T-helper 17 cell (primary cell): ENCODE measurements at regions not wholly inside any gene's neighbourhood (a gene's known extent, or its start where the extent isn't known, plus 50 kb on each side); places are given as distances from the start of the nearest gene placed in this dataset.

Source experiments
- ATAC-seq: fragments of 150-1000 bp; cut with Tn5 transposase; 2 replicates; pipeline ENCODE4 v1.10.0; 2021; ENCODE audit warnings: mild to moderate bottlenecking, moderate library complexity
- DNase-seq, 3 donors: peaks; one replicate each; pipeline versions ENCODE4 v3.0.0 to v3.0.0-alpha.2; 2020 to 2021
- H3K9me3 ChIP-seq: one replicate; pipeline ENCODE4 v1.7.0; 2013; ENCODE audit warnings: low read length, mild to moderate bottlenecking; ENCODE audit not compliant: control insufficient read depth, poor library complexity, severe bottlenecking
- H3K27ac Mint-ChIP-seq: one replicate; pipeline ENCODE4 v1.8.0; 2022; ENCODE audit warnings: mild to moderate bottlenecking, moderate library complexity, mixed read lengths
- H3K27me3 Mint-ChIP-seq: one replicate; pipeline ENCODE4 v1.8.0; 2022; ENCODE audit warnings: mixed read lengths
- H3K36me3 Mint-ChIP-seq: one replicate; pipeline ENCODE4 v1.8.0; 2022; ENCODE audit warnings: low read depth, mixed read lengths
- H3K4me1 Mint-ChIP-seq: one replicate; pipeline ENCODE4 v1.8.0; 2022; ENCODE audit warnings: mild to moderate bottlenecking, mixed read lengths
- H3K4me3 Mint-ChIP-seq: one replicate; pipeline ENCODE4 v1.8.0; 2022; ENCODE audit warnings: mild to moderate bottlenecking, moderate library complexity, mixed read lengths

DNA sequence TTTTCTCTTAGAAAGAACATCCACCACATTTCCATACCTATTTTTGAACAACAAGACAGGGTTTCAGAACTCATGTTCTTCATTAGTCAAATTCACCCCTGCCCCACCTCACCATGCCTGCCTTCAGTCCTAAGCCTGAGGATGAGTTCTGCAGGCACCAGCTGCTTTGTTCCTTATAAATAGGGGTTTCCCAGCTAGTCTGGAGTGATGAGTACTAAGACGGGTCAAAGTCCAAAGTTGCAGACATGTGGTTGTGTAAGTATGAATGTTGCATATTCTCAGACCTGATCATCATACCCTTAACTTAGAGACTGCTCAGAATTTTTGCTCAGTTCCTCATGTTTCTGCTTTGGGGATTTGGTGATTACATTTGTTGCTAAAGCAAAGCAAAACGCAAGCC is 257.7 kb upstream of the CDYL start:
- peaks cover 22% of the 10 kb centered on the region for H3K27me3 Mint-ChIP-seq
- no peak overlapping the region for H3K27ac Mint-ChIP-seq
- H3K4me1 Mint-ChIP-seq, result no peaks in the 10 kb centered on the region
- no peaks in the 10 kb centered on the region for H3K36me3 Mint-ChIP-seq
- ATAC-seq (no peak), DNase-seq (no peak)
- no peaks in the 10 kb centered on the region for H3K9me3 ChIP-seq
- no peak overlapping the region for H3K4me3 Mint-ChIP-seq

DNA sequence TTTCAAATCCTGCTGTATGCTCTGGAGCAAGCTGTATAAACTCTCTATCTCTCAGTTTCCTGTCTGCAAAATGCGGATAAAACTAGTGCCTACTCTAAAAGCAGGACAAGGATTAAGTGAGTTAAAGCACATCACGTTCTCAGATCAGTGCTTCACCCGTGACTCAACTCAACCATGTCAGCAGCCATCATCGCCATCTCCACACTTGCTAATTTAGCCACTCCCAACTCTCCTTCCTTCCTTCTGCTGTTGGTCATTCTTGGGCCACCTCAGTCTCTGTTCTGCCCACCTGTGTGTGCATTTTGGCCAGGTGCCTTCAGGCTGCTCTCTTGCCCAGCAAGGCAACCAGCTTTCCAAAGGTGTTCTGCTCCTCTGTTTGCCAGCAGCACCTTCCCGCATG is 260.0 kb upstream of the CDYL start:
- H3K36me3 Mint-ChIP-seq, result no peaks in the 10 kb centered on the region
- no peak overlapping the region for H3K27ac Mint-ChIP-seq
- ATAC-seq, result no peak
- no peaks in the 10 kb centered on the region for H3K4me1 Mint-ChIP-seq
- H3K4me3 Mint-ChIP-seq, result no peak overlapping the region
- DNase-seq, result no peak
- H3K9me3 ChIP-seq, result no peaks in the 10 kb centered on the region
- peaks cover 3% of the 10 kb centered on the region for H3K27me3 Mint-ChIP-seq

- Mint-ChIP-seq H3K4me3 (no peak overlapping the region), H3K36me3 (no peaks in the 10 kb centered on the region), H3K27ac (no peak overlapping the region)
Measured at GRCh38 chr6:4513561-4513960, 262.6 kb upstream of the CDYL start.

GRCh38 chr6:4512051-4512471 is 264.1 kb upstream of the CDYL start:
- Mint-ChIP-seq H3K27ac (no peak overlapping the region), H3K27me3 (peaks cover 20% of the 10 kb centered on the region), H3K36me3 (no peaks in the 10 kb centered on the region), H3K4me1 (no peaks in the 10 kb centered on the region), H3K4me3 (no peak overlapping the region)
- ATAC-seq (no peak), DNase-seq (no peak)
- no peaks in the 10 kb centered on the region for H3K9me3 ChIP-seq

More at GRCh38 chr6:4513561-4513960, 262.6 kb upstream of the CDYL start:
- DNase-seq (no peak), ATAC-seq (no peak)
- no peaks in the 10 kb centered on the region for H3K9me3 ChIP-seq
- H3K27me3 Mint-ChIP-seq, result peaks cover 19% of the 10 kb centered on the region
- H3K4me1 Mint-ChIP-seq, result no peaks in the 10 kb centered on the region

DNA sequence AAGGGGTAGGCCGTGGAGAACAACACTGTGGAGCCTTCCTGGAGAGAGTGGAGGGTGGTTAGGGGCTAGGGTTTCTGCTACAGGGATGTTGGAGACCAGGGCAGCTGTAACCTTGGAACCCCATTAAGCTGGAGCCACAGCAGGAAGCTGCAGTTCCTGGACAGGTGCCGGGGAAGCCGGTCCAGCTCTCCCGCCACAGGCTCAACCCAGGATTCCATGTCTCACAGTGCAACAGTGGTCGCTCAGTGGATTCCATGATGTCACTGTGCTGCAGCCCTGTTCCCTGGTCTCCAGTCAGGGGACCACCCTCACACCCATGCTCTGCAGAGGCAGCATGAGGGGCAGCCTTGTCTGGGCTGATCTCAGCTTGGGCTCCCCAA is 264.6 kb upstream of the CDYL start:
- Mint-ChIP-seq H3K4me3 (no peak overlapping the region), H3K27ac (no peak overlapping the region), H3K4me1 (no peaks in the 10 kb centered on the region), H3K27me3 (peaks cover 20% of the 10 kb centered on the region), H3K36me3 (no peaks in the 10 kb centered on the region)
- DNase-seq (no peak), ATAC-seq (no peak)
- H3K9me3 ChIP-seq, result no peaks in the 10 kb centered on the region

- Mint-ChIP-seq H3K4me3 (no peak overlapping the region), H3K36me3 (no peaks in the 10 kb centered on the region), H3K4me1 (no peaks in the 10 kb centered on the region), H3K27me3 (peaks cover 20% of the 10 kb centered on the region), H3K27ac (no peak overlapping the region)
- H3K9me3 ChIP-seq, result no peaks in the 10 kb centered on the region
- no peak for DNase-seq
- no peak for ATAC-seq
Measured at GRCh38 chr6:4510906-4511640, 265.1 kb upstream of the CDYL start.

DNA sequence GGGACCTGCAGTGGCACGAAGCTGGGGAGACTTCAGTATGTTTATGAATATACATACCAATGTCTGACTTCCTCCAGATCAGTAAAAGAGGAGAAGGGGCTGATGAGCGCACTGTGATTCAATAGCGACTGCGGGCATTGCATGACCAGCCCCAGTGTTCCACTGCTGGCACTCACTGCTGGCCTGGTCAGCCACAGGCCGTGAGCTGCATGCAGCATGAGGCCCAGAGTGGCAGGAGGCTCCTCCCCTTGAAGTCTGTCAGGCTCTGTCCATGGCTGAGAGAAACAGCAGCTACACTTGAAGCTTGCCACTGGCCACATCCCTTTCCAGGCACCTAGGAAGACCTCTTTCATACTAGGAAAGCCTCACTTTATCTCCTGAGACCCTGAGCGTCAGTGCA is 265.9 kb upstream of the CDYL start:
- no peaks in the 10 kb centered on the region for H3K9me3 ChIP-seq
- Mint-ChIP-seq H3K4me1 (no peaks in the 10 kb centered on the region), H3K27me3 (peaks cover 20% of the 10 kb centered on the region), H3K4me3 (no peak overlapping the region), H3K36me3 (no peaks in the 10 kb centered on the region), H3K27ac (no peak overlapping the region)
- DNase-seq, result no peak
- ATAC-seq, result no peak

GRCh38 chr6:4509506-4509905 is 266.7 kb upstream of the CDYL start:
- Mint-ChIP-seq H3K36me3 (no peaks in the 10 kb centered on the region), H3K4me1 (no peaks in the 10 kb centered on the region), H3K27ac (no peak overlapping the region), H3K4me3 (no peak overlapping the region), H3K27me3 (peaks cover 26% of the 10 kb centered on the region)
- no peaks in the 10 kb centered on the region for H3K9me3 ChIP-seq
- no peak for ATAC-seq
- DNase-seq, result no peak

- DNase-seq, result no peak
- H3K36me3 Mint-ChIP-seq, result no peaks in the 10 kb centered on the region
- no peaks in the 10 kb centered on the region for H3K9me3 ChIP-seq
- H3K4me1 Mint-ChIP-seq, result no peaks in the 10 kb centered on the region
- H3K27me3 Mint-ChIP-seq, result peaks cover 36% of the 10 kb centered on the region
- no peak for ATAC-seq
- H3K4me3 Mint-ChIP-seq, result no peak overlapping the region
- no peak overlapping the region for H3K27ac Mint-ChIP-seq
Measured at GRCh38 chr6:4506792-4507191, 269.4 kb upstream of the CDYL start.

GRCh38 chr6:4506223-4506622 is 270.0 kb upstream of the CDYL start:
- H3K9me3 ChIP-seq, result no peaks in the 10 kb centered on the region
- H3K27me3 Mint-ChIP-seq, result peaks cover 36% of the 10 kb centered on the region
- DNase-seq, result no peak
- H3K4me3 Mint-ChIP-seq, result no peak overlapping the region
- H3K4me1 Mint-ChIP-seq, result no peaks in the 10 kb centered on the region
- no peaks in the 10 kb centered on the region for H3K36me3 Mint-ChIP-seq
- ATAC-seq, result no peak
- no peak overlapping the region for H3K27ac Mint-ChIP-seq

DNA sequence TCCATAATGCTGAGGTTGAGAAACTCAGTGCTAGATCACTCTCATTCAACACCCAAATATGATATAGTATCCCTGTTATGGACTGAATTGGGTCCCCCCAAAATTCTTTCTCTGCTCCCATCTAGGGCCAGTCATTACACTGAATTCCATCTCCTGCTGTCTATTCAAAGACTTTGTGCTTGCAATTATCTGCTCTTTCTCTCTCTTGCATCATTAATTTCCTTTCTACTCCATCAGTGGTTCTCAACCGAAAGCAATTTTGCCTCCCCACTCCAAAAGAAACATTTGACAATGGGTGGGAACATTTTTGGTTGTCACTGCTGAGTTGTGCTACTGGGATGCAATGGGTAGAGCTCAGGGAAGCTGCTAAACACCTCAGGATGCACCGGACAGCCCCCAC is 271.5 kb upstream of the CDYL start:
- no peaks in the 10 kb centered on the region for H3K4me1 Mint-ChIP-seq
- no peak overlapping the region for H3K27ac Mint-ChIP-seq
- DNase-seq (no peak), ATAC-seq (no peak)
- no peaks in the 10 kb centered on the region for H3K9me3 ChIP-seq
- no peaks in the 10 kb centered on the region for H3K36me3 Mint-ChIP-seq
- H3K27me3 Mint-ChIP-seq, result peaks cover 28% of the 10 kb centered on the region
- no peak overlapping the region for H3K4me3 Mint-ChIP-seq

GRCh38 chr6:4503700-4504099 is 272.5 kb upstream of the CDYL start:
- Mint-ChIP-seq H3K4me3 (no peak overlapping the region), H3K27ac (no peak overlapping the region), H3K27me3 (peaks cover 18% of the 10 kb centered on the region), H3K36me3 (no peaks in the 10 kb centered on the region), H3K4me1 (no peaks in the 10 kb centered on the region)
- H3K9me3 ChIP-seq, result no peaks in the 10 kb centered on the region
- no peak for DNase-seq
- ATAC-seq, result no peak

DNA sequence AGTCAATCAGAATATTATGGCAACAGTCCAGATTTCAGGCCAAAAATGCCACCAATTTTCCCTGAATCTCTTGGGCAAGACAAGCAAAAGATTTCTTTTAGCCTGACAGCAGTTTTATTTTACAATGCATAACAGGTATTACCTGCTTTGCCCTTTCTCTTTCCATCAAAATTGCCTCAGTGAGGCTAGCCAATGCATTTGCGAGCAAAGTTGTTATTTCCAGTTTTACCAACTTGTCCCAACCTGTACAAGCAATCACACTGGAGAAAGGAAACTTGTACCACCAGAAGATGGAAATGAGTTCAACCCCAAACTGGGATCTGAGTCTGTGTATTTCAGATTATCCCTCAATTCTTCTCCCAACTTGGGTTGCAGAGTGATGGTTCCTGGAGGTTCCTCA is 279.9 kb upstream of the CDYL start:
- ATAC-seq, result no peak
- no peak overlapping the region for H3K4me3 Mint-ChIP-seq
- no peaks in the 10 kb centered on the region for H3K9me3 ChIP-seq
- H3K4me1 Mint-ChIP-seq, result no peaks in the 10 kb centered on the region
- H3K27me3 Mint-ChIP-seq, result peaks cover 9% of the 10 kb centered on the region
- no peak for DNase-seq
- H3K27ac Mint-ChIP-seq, result no peak overlapping the region
- H3K36me3 Mint-ChIP-seq, result no peaks in the 10 kb centered on the region

DNA sequence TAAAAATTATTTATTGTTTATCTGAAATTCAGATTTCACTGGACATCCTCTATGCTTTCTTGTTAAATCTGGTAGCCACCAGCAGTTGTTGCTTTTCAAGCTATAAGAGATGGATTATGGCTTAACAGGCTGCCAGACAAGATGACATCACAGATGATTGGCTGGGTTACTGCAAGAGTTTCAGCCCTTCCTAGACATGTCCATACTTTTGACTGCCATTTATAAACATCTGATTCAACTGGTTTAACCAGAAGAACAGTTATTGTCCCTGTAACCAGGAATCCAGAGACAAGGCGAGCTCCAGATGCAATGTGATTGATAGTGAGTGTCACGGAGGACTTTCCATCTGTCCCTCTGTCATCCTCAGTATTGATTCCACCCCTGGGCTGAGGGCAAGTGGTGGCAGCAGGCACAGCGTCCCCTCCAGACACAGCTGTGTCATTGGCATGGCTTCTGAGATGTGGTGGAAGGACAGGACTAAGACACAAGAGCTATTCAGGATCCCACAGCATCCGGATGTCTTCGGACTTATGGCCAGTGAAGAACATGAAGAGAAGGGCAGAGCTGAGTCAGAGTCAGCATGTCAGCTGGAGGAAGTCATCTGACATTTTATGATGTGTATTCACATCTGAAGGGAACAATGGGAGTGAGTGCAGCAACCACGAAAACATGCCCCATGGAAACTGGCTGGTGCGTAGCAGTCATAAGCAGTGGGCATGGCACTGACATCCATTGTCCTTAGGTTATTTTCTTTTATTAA is 284.5 kb upstream of the CDYL start:
- no peak for ATAC-seq
- Mint-ChIP-seq H3K27me3 (peaks cover 7% of the 10 kb centered on the region), H3K4me3 (no peak overlapping the region), H3K36me3 (no peaks in the 10 kb centered on the region), H3K4me1 (no peaks in the 10 kb centered on the region), H3K27ac (no peak overlapping the region)
- H3K9me3 ChIP-seq, result no peaks in the 10 kb centered on the region
- no peak for DNase-seq
